HUES64 (cell line): ENCODE measurements at regions not wholly inside any gene's neighbourhood (a gene's known extent, or its start where the extent isn't known, plus 50 kb on each side); places are given as distances from the start of the nearest gene placed in this dataset.
"Not testable (repeated sequence)": the region's sequence is repeated elsewhere in the genome, so short reads cannot be mapped to it uniquely, and the experiment has no call there.

Experiments
- H3K27ac ChIP-seq: 2 replicates; pipeline ENCODE4 v1.7.0; 2013; ENCODE audit warnings: low read depth, low read length, inconsistent platforms
- H3K27me3 ChIP-seq: 2 replicates; pipeline ENCODE4 v1.6.1; 2013; ENCODE audit warnings: mild to moderate bottlenecking, low read length; ENCODE audit not compliant: insufficient read depth
- H3K36me3 ChIP-seq: 2 replicates; pipeline ENCODE4 v1.6.1; 2013; ENCODE audit warnings: mild to moderate bottlenecking, low read length; ENCODE audit not compliant: insufficient read depth
- H3K4me1 ChIP-seq: 2 replicates; pipeline ENCODE4 v1.6.1; 2013; ENCODE audit warnings: mild to moderate bottlenecking, low read length, moderate library complexity; ENCODE audit not compliant: insufficient read depth
- H3K4me3 ChIP-seq: 2 replicates; pipeline ENCODE4 v1.5.1; 2013; ENCODE audit warnings: mild to moderate bottlenecking, low read length, moderate library complexity
- H3K9ac ChIP-seq: 2 replicates; pipeline ENCODE4 v1.6.1; 2013; ENCODE audit warnings: mild to moderate bottlenecking, low read depth, low read length
- H3K9me3 ChIP-seq: 2 replicates; pipeline ENCODE4 v1.6.1; 2013; ENCODE audit warnings: low read depth, low read length; ENCODE audit not compliant: insufficient read depth
- WGBS: fragments of 150-250, 120-280 bp; methylation state at CpG from one replicate; pipeline ENCODE4 v1.1.7; 2013; ENCODE audit warnings: missing lambda C conversion rate; 5-methylcytosine and 5-hydroxymethylcytosine counted together

GRCh38 chr9:66720845-66721244 lies 179.7 kb upstream of the ZNF658 start:
- not testable (repeated sequence) for H3K9ac ChIP-seq, H3K9me3 ChIP-seq, H3K4me1 ChIP-seq, H3K4me3 ChIP-seq, H3K27me3 ChIP-seq, H3K27ac ChIP-seq, H3K36me3 ChIP-seq
- WGBS, result no CpG with 5 or more reads among the region's 4 CpGs

- not testable (repeated sequence) for H3K9ac ChIP-seq, H3K36me3 ChIP-seq, H3K27me3 ChIP-seq, H3K4me3 ChIP-seq, H3K4me1 ChIP-seq, H3K9me3 ChIP-seq, H3K27ac ChIP-seq
Measured at GRCh38 chr9:66727540-66727939, 173.0 kb upstream of the ZNF658 start.

- H3K9me3 ChIP-seq, H3K4me3 ChIP-seq, H3K9ac ChIP-seq, H3K36me3 ChIP-seq, H3K27me3 ChIP-seq, H3K4me1 ChIP-seq, H3K27ac ChIP-seq: not testable (repeated sequence)
Measured at GRCh38 chr9:66736686-66737085, 163.8 kb upstream of the ZNF658 start.

- 100% methylated on average over 1 of the region's 1 CpG for WGBS
- H3K36me3 ChIP-seq, result not testable (repeated sequence)
Measured at GRCh38 chr9:66738418-66738817, 162.1 kb upstream of the ZNF658 start.

DNA sequence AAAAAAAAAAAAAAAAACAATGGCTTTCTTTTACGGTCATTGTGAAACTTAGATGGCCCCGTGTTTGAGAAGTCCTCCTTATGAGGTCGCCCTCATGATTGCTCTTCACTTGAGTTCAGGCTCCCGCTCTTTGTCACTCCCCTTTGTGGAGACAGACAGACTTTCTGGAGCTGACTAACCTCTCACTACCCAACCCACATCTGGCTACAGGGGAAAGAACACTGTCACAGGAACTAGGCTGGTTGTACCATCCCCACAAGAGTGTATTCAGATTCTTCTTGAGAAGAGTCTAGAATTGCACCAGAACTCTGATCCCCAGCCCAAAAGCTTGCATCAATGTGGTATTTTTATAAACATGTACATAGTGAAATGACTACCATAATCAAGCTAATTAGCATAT lies 160.4 kb upstream of the ZNF658 start:
- H3K27me3 ChIP-seq, H3K36me3 ChIP-seq, H3K4me3 ChIP-seq, H3K9ac ChIP-seq, H3K9me3 ChIP-seq, H3K27ac ChIP-seq, H3K4me1 ChIP-seq: not testable (repeated sequence)
- no CpG with 5 or more reads among the region's 4 CpGs for WGBS

More at GRCh38 chr9:66738418-66738817, 162.1 kb upstream of the ZNF658 start:
- not testable (repeated sequence) for H3K9ac ChIP-seq, H3K27ac ChIP-seq, H3K9me3 ChIP-seq, H3K4me1 ChIP-seq, H3K27me3 ChIP-seq, H3K4me3 ChIP-seq

GRCh38 chr9:66745846-66746245 lies 154.7 kb upstream of the ZNF658 start:
- WGBS, result 92% methylated on average over 12 of the region's 27 CpGs
- not testable (repeated sequence) for H3K27me3 ChIP-seq, H3K36me3 ChIP-seq, H3K4me1 ChIP-seq, H3K4me3 ChIP-seq, H3K27ac ChIP-seq, H3K9ac ChIP-seq, H3K9me3 ChIP-seq

DNA sequence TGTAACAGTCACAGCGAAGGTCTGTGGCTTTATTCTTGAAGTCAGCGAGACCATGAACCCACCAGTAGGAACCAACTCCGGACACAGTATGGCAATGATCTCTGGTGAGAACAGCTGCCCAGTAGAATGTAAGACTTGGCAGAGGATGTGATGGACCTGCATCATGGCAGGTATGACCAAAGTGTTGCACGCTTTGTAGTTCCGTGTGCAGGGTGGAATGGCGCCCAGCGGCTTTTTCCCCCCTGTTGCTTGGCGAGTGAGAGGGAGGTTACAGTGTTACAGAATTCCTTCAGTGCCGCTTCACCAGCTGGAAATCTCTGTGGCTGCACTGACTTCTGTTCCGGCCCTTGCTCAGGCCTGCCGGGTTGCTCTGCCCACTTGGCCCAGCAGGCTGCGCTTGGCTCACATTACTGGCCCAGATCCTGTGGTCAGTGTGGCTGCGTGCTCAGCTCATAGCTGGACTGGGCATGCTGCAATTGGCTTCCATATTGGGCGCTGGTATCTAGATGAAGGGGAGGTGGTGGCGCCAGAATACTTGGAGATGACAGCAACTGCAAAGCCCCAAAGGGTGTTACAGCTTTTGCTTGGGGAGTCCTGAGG lies 148.1 kb upstream of the ZNF658 start:
- not testable (repeated sequence) for H3K4me1 ChIP-seq, H3K27ac ChIP-seq, H3K9me3 ChIP-seq, H3K9ac ChIP-seq, H3K4me3 ChIP-seq, H3K36me3 ChIP-seq, H3K27me3 ChIP-seq
- 93% methylated on average over 7 of the region's 15 CpGs for WGBS

DNA sequence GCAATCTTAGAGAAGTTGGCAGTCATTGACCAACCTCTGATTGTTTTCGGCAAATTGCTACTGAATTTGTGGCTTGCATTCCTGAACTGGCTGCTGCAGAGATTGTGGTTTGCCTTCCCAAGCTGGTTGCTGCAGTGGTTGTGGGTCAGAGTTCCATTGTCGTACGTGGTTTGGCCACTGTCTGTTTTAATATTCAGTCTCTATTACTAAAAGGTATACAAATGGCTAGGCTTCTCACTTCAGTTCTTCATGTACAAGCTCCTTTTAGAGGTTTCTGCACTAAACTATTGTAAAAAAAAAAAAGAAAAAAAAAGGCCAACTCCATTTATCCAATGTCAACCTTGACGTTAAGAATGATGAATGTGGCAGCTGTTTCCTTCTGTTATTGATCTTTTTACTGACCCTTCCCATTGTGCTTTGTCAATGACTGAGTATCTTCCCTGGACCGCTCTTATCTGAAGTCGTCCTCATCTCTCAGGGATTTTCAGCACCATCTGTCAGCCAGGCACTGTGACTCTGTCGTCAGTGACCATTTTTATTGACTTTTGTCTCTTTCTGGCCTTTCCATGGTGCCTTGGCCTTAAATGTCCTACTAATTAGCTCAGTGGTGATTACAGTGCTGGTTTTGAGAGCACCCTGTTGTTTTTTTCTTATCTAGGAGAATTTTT lies 140.6 kb upstream of the ZNF658 start:
- H3K9me3 ChIP-seq, H3K27me3 ChIP-seq: not testable (repeated sequence)
- no CpG with 5 or more reads among the region's 7 CpGs for WGBS

GRCh38 chr9:66764799-66765493 lies 135.6 kb upstream of the ZNF658 start:
- not testable (repeated sequence) for H3K4me3 ChIP-seq, H3K27ac ChIP-seq, H3K36me3 ChIP-seq, H3K9ac ChIP-seq, H3K9me3 ChIP-seq, H3K27me3 ChIP-seq, H3K4me1 ChIP-seq
- WGBS, result no CpG with 5 or more reads among the region's 3 CpGs

More for the DNA sequence above, 140.6 kb upstream of the ZNF658 start:
- H3K27ac ChIP-seq, H3K36me3 ChIP-seq, H3K9ac ChIP-seq, H3K4me3 ChIP-seq, H3K4me1 ChIP-seq: not testable (repeated sequence)

DNA sequence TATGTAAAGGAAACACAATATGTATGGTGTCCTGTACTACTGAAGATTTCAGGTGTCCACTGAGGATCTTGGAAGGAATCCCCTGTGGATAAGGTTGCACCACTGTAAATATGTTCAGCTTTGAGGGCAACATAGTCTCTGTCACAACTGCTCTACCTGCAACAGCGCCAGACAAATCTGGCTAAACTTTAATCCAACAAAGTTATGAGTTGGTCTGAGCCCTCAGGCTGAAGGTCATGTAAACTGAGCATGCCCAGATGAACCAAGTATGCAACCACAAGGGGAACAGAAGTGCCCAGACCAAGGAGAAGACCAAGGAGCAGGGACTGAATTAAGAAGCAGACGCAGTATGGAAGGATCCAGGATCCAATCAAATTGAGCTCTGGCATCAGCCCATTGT lies 135.0 kb upstream of the ZNF658 start:
- not testable (repeated sequence) for H3K9me3 ChIP-seq, H3K4me3 ChIP-seq, H3K9ac ChIP-seq, H3K4me1 ChIP-seq, H3K36me3 ChIP-seq, H3K27ac ChIP-seq, H3K27me3 ChIP-seq
- no CpG with 5 or more reads among the region's 2 CpGs for WGBS

GRCh38 chr9:66771504-66771903 lies 129.0 kb upstream of the ZNF658 start:
- not testable (repeated sequence) for H3K9ac ChIP-seq, H3K4me1 ChIP-seq

DNA sequence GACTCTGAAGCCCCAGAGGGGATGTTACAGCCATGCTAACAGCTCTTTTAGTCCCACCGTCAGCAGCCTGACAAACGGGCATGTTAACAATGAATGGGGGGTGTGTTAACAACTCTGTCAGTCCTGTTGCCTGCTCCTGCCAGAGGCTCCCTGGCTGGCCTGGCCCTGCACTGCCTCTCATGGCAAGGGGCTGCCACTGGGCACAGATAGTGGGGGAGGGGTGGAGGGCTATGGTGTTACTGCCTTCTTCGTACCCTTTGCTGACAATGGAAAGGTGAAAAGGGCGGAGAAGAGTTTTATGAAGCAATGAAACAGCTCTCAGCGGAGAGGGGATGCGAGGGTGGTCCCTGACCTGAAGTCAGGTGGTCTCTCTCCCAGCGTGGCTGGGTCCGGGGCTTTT lies 125.9 kb upstream of the ZNF658 start:
- 87% methylated on average over 6 of the region's 8 CpGs for WGBS
- H3K4me3 ChIP-seq, H3K9ac ChIP-seq, H3K27ac ChIP-seq, H3K36me3 ChIP-seq, H3K9me3 ChIP-seq, H3K4me1 ChIP-seq, H3K27me3 ChIP-seq: not testable (repeated sequence)

More at GRCh38 chr9:66771504-66771903, 129.0 kb upstream of the ZNF658 start:
- not testable (repeated sequence) for H3K4me3 ChIP-seq, H3K27me3 ChIP-seq, H3K9me3 ChIP-seq, H3K36me3 ChIP-seq, H3K27ac ChIP-seq
- no CpG with 5 or more reads among the region's 2 CpGs for WGBS
